ENCODE measurements at regions not wholly inside any gene's neighbourhood (a gene's known extent, or its start where the extent isn't known, plus 50 kb on each side); places are given as distances from the start of the nearest gene placed in this dataset.
"Not testable (repeated sequence)": the region's sequence is repeated elsewhere in the genome, so short reads cannot be mapped to it uniquely, and the experiment has no call there.

GRCh38 chr9:90137801-90138200, 504.8 kb downstream of the DIRAS2 start:
- DNase-seq: no peak

DNA sequence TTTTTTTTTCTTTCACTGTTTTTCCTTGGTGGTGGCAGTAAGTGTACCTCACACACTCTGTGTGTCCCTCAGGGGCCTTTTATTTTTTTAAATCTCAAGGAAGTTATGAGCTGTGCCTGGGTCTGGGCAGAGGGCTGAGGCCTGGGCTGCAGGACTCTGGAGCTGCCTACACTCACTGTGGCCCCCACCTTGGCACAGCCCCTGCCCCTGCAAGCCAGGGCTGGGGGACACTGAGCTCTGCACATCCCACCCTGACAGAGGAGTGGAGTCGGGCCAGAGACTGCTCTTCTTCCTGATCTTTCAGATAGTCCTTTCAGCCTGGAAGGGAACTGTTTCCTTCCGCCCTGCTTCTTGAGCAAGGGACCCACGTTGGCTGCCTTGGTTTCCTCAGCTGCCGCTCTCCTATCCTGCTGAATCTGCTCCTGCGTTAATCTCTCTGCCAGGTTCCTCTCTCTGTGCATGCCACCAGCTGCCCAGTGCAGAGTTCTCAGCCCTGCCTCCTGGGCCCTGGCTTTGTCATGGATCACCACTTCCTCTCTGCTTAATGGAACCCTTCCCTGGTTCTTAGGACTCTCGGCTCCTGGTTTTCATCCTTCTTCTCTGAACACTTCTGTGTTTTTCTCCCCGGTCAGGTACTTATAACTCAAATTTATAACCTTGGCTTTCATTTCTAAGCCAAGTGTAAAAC, 502.3 kb downstream of the DIRAS2 start:
- DNase-seq: no peak

GRCh38 chr9:90141723-90142122, 500.9 kb downstream of the DIRAS2 start:
- DNase-seq: peak; percentile 22

- peak; percentile 45 for DNase-seq
Observed at GRCh38 chr9:90142580-90142979, 500.0 kb downstream of the DIRAS2 start.

DNA sequence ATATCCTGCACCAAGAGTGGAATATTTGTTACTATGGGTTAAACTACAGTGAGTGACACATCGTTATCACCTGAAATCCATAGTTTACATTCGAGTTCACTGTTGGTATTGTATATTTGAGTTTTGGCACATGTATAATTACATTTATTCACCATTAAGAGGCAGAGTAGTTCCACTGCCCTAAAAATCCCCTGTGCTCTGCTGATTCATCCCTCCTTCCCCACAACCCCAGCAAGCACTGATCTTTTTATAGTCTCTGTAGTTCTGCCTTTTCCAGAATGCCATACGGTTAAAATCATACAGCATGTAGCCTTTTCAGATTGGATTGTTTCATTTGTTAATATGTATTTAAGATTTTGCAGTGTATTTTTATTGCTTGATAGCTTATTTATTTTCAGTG, 495.2 kb downstream of the DIRAS2 start:
- no peak for DNase-seq

- no peak for DNase-seq
Observed at GRCh38 chr9:90156318-90156717, 486.3 kb downstream of the DIRAS2 start.

DNA sequence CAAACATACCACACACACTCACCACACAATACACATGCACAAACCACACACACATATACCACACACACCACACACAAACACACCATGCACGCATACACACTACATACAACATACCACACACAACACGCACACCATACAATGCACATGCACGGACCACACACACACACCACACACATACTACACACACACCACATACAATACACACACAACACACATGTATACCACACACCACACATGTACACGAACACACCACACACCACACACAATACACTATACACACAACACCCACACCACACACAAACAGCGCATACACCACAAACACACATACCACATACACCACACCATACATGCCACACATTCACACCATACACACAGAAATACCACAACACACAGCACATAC, 480.3 kb downstream of the DIRAS2 start:
- no peak for DNase-seq

DNA sequence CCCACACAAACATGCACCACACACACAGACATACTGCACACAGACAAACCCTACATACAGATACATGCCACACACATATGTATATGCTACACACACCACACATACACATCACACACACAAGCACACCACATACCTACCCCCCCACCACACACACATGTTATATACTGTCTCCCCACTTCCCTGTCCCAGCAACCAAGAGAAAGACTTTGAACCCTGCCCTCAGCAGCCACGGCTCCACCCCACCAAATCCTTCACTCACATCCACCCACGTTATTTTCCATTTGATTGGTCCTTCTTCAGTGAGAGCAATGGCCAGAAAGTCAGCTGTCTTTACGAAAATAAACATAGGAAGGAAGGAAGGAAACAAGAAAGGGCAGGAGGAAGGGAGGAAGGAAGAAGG, 479.8 kb downstream of the DIRAS2 start:
- no peak for DNase-seq

- DNase-seq: no peak
Observed at GRCh38 chr9:90165281-90165680, 477.3 kb downstream of the DIRAS2 start.

DNA sequence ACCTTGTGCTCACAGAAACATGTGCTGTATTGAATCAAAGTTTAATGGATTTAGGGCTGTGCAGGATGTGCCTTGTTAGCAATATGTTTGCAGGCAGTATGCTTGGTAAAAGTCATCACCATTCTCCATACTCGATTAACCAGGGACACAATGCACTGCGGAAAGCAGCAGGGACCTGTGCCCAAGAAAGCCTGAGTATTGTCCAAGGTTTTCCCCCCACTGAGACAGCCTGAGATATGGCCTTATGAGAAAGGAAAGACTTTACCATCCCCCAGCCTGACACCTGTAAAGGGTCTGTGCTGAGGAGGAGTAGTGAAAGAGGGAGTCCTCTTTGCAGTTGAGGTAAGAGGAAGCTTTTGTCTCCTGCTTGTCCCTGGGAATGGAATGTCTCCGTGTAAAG, 476.2 kb downstream of the DIRAS2 start:
- DNase-seq: not testable (repeated sequence)

DNA sequence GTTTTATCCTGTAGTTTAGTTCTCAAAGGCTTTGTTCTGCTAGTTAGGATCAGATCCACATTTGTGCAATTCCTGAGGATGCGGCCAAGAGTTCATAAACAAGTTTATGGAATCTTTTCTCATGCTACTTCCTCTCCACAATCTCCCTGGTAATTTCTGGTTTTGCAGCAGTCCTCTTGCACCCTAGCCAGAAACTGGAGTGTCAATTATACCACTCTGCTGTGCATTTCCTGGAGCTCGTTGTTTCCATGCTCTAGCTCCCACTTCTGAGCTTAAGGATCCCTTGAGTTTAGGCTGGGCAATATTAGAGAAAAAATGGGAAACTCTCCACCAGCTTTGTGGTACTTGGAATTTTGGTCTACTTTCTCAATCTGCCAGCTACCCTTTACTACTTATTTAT, 474.7 kb downstream of the DIRAS2 start:
- DNase-seq: no peak

DNA sequence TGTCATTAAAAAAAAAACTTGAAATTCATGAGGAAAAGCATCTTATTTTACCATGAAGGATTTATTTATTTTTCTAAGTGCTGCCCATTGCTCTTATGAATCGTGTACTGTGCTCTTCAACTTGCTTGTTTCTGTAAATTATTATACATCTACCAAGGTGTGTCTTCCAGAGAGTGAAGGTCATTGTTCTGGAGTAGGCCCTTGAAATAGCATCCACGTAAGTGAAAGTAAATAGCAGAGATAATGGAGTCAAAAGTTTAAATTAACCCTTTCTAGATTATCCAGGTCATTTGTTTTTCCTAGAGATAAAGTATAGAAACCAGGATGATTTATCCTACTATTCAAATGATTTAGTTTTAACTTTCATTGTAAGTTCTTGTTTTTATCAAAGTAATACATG, 473.1 kb downstream of the DIRAS2 start:
- no peak for DNase-seq

- DNase-seq: not testable (repeated sequence)
Observed at GRCh38 chr9:90173935-90174334, 468.7 kb downstream of the DIRAS2 start.

- DNase-seq: not testable (repeated sequence)
Observed at GRCh38 chr9:90174346-90174745, 468.3 kb downstream of the DIRAS2 start.

DNA sequence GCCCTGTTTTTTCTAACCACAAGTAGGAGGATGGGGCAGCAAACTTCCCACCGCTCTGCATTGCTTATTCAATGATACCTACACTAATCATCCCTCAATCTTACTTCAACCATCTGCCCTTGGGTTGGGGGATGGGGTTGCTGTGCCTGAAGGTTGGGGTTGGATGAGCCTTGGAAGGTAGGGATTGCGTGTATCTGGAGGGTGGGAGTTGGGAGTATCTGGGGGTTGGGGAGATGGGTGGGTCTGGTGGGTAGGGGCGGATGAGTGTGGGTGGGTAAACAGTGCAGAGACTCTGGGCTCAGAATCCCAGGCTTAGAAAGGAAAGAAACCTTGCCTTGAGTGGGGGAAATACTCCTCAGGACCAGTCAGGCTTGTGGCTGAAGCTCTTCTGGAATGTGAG, 467.4 kb downstream of the DIRAS2 start:
- no peak for DNase-seq

GRCh38 chr9:90175865-90176264, 466.8 kb downstream of the DIRAS2 start:
- DNase-seq: no peak

GRCh38 chr9:90176901-90177300, 465.7 kb downstream of the DIRAS2 start:
- DNase-seq: no peak

DNA sequence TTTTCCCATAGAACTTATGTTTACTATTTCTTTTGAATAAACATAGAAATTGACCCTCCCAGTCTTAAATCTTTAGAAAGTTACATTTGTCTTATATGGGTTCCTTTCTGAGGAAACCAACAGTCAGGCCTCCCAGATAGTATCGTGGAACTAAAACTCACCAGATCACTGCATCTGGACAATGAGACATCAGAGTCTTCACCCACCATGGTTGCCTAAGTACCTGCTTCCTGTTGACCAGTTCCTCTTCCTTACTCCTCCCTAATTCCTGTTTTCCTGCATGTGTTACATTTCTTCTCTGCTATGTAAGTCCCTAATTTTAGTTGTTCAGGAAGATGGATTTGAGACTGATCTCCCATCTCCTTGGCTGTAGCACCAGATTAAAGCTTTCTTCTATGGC, 462.2 kb downstream of the DIRAS2 start:
- DNase-seq: no peak

- DNase-seq: no peak
Observed at GRCh38 chr9:90188656-90189055, 454.0 kb downstream of the DIRAS2 start.

- DNase-seq: no peak
Observed at GRCh38 chr9:90189306-90189705, 453.3 kb downstream of the DIRAS2 start.

- peak; percentile 48 for DNase-seq
Observed at GRCh38 chr9:90192465-90192864, 450.2 kb downstream of the DIRAS2 start.

DNA sequence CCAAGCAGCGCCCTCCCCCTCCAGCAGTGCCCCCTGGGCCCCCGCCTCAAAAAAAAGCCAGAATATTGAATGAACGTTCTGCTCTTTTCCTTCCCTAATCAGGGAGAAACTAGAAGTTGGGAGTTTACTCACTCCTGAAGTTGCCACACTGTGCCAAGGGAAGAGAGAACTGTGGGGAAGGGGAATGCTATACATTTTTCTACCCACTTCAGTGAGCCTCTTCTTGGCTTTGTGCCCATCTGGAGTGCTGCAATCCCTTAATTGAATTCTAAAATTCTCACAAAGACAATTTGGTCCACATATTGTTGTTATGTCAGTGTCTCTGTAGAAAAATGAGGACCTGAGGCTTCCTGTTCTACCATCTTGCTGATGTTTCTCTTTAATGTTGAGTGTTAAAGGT, 443.7 kb downstream of the DIRAS2 start:
- DNase-seq: no peak

DNA sequence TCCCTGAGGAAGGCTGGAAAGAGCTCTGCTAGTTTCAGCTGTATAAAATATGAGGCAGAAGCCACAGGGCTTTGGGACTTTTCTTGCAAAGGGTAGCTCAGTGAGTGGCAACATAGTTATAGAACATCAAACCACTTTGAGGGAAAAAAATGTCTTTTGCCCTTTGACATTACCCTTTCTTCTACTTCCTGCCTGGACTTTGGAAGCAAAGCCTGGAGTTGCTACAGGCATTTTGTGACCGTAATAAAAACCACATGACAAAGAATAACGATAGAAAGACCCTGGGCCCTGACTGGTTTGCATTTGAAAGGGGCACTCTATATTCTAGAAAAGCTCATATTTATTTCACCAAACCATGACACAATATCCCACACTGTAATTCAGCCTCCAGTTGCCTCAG, 440.9 kb downstream of the DIRAS2 start:
- no peak for DNase-seq

DNA sequence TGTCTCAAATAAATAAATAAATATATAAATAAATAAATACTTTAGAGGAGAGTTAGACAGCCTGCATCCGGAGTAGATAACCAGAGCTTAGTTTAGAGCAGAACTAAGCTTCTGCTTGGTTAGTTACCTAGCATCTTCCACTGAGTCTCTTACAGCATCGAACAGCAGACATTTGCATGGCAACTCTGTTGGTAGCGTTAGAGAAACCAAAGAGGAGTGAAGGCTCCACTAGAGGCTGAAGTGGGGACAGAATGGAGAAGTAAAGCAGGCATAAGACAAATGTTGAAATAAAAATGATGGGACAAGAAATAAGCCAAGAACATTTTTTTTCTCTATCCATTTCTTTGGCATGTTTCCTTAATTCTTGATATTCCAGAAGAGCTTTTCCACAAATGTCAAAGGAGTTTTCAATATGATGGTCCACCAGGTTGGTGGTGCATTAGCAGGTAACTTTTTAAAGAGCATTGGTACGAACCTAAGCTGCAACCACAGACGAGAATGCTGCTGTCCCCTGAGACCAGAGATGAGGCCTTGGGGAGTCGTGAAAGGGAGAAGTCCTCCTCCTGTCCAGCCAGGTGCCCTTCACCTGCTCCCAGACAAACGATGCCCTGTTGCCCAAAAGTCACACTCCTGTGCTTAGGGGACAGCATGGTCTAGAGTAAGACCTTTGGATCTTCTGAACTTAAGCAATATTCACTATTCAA, 438.3 kb downstream of the DIRAS2 start:
- no peak for DNase-seq

GRCh38 chr9:90213045-90213444, 429.6 kb downstream of the DIRAS2 start:
- DNase-seq: not testable (repeated sequence)
